ENCODE measurements at regions not wholly inside any gene's neighbourhood (a gene's known extent, or its start where the extent isn't known, plus 50 kb on each side); places are given as distances from the start of the nearest gene placed in this dataset.
"Not testable (repeated sequence)": the region's sequence is repeated elsewhere in the genome, so short reads cannot be mapped to it uniquely, and the experiment has no call there.

GRCh38 chr18:11361862-11362261 is 212.5 kb upstream of the PIEZO2 start:
- DNase-seq (ENCODE audit: missing footprints); intact Hi-C loops (cut with DNase I); ATAC-seq: not testable (repeated sequence)

- DNase-seq (ENCODE audit: missing footprints) = no peak
- no peak for ATAC-seq
- intact Hi-C loops (cut with DNase I) = no loop called here
Measured at GRCh38 chr18:11357678-11358077, 208.3 kb upstream of the PIEZO2 start.

DNA sequence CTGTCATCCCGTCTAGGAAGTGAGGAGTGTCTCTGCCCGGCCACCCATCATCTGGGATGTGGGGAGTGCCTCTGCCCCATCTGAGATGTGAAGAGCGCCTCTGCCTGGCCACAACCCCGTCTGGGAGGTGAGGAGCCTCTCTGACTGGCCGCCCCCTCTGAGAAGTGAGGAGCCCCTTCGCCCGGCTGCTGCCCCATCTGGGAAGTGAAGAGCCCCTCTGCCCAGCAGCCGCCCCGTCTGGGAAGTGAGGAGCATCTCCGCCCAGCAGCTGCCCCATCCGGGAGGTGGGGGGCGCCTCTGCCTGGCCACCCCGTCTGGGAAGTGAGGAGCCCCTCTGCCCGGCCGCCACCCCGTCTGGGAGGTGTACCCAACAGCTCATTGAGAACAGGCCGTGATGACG is 195.2 kb upstream of the PIEZO2 start:
- DNase-seq (ENCODE audit: missing footprints); ATAC-seq; intact Hi-C loops (cut with DNase I): not testable (repeated sequence)

DNA sequence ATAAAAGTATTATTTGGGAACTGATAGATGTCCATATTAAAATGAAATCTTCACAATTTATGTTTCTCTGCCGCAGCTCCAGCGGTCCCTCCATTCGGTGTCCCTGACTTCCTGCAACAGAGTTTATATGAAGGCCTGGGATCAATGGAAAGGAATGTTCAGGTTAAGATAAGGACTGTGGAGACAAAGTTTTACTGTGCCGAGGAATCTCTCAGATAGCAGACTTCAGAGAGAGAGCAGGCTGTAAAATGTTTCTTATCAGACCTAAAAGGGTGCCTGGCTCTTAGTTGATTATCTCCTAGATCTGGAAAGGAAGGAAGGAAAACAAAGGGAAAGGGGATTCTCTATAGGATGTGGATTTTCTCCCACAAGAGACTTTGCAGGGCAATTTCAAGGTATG is 193.7 kb upstream of the PIEZO2 start:
- ATAC-seq (no peak), DNase-seq (ENCODE audit: missing footprints) (no peak)
- intact Hi-C loops (cut with DNase I) = no loop called here

DNA sequence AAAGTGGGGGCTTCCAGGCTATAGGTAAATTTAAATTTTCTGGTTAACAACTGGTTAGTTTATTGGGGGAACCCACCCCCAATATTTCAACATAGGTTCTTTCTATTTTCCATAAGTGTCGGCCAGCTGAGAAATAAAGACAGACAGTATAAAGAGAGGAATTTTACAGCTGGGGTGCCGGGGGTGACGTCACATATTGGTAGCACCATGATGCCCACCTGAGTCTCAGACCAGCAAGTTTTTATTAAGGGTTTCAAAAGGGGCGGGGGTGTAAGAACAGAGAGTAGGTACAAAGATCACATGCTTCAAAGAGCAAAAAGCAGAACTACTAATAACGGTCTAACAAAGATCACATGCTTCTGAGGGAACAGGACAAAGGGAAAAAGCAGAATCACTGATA is 192.7 kb upstream of the PIEZO2 start:
- DNase-seq (ENCODE audit: missing footprints); intact Hi-C loops (cut with DNase I); ATAC-seq: not testable (repeated sequence)

DNA sequence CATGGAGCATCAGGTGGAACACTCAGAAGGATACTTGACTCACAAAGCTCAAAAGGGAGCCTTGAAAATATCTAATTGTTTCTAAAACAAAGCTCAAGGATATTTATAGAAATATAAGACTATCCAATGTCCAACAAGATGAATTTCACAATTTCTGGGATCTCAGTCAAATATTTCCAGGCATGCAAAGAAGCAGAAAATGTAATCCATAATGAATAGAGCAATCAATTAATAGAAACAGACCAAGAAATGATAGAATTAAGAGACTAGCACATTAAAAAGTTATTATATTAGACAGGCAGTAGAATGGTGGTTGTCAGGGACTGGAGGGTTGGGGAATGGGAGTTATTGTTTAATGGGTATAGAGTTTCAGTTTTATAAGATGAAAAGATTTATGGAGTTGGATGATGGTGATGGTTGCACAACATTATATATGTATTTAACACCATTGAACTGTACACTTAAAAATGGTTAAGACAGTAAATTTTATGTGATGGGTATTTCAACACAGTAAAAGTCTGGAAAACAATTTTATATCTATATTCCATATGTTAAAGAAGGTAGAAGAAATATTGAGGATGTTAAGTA is 189.9 kb upstream of the PIEZO2 start:
- DNase-seq (ENCODE audit: missing footprints) (no peak), ATAC-seq (no peak)
- intact Hi-C loops (cut with DNase I) = no loop called here

GRCh38 chr18:11336241-11336640 is 186.9 kb upstream of the PIEZO2 start:
- intact Hi-C loops (cut with DNase I) = no loop called here
- DNase-seq (ENCODE audit: missing footprints) = no peak
- peak; percentile 39 for ATAC-seq

GRCh38 chr18:11327391-11328009 is 178.1 kb upstream of the PIEZO2 start:
- intact Hi-C loops (cut with DNase I) = no loop called here
- DNase-seq (ENCODE audit: missing footprints) = no peak
- no peak for ATAC-seq

- no peak for ATAC-seq
- DNase-seq (ENCODE audit: missing footprints) = no peak
- intact Hi-C loops (cut with DNase I) = no loop called here
Measured at GRCh38 chr18:11324956-11325882, 175.8 kb upstream of the PIEZO2 start.

GRCh38 chr18:11324510-11324909 is 175.1 kb upstream of the PIEZO2 start:
- DNase-seq (ENCODE audit: missing footprints) = no peak
- intact Hi-C loops (cut with DNase I) = no loop called here
- no peak for ATAC-seq

- DNase-seq (ENCODE audit: missing footprints) (no peak), ATAC-seq (peak; percentile 31)
- intact Hi-C loops (cut with DNase I) = no loop called here
Measured at GRCh38 chr18:11323359-11323819, 174.0 kb upstream of the PIEZO2 start.

DNA sequence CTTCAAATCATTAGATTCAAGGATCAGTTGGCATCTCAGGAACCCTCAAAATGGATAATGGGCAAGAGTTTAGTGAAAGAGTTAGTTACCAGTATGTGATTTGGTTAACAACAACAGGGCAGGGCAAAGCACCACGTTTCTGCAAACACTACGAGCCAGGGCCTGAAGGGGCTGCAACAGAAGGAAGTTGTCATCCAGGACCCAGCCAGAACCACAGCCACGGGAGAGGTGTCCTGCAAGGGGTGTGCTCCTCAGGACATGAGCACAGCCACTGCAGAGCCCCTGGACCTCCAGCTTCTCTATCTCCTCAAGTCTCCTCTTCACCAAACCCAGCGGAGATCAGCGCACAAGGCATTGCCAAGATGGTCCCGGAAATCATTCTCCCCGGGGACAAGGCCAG is 173.3 kb upstream of the PIEZO2 start:
- no peak for ATAC-seq

GRCh38 chr18:11322006-11322405 is 172.6 kb upstream of the PIEZO2 start:
- ATAC-seq (no peak), DNase-seq (ENCODE audit: missing footprints) (no peak)
- intact Hi-C loops (cut with DNase I) = no loop called here

More for the DNA sequence above, 173.3 kb upstream of the PIEZO2 start:
- no peak for DNase-seq (ENCODE audit: missing footprints)
- intact Hi-C loops (cut with DNase I) = no loop called here

DNA sequence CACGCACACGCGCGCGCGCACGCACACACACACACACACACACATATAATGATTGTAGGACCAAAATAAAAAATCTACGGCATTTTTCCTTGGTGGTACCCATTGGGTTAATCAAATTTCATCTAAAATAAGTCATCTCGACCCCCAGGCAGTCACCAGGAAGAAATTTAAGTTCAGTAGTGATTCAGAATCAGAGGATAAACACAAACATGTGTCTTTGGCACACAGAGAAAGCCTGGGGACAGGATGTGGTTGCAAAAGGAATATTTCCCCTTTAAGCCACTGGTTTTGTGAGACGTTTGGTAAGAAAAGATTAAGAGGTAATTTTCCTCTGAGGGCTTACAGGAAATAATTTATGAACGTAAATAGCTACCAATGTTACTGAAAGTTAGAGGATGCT is 171.6 kb upstream of the PIEZO2 start:
- intact Hi-C loops (cut with DNase I) = no loop called here
- ATAC-seq = no peak
- no peak for DNase-seq (ENCODE audit: missing footprints)

GRCh38 chr18:11316546-11316945 is 167.2 kb upstream of the PIEZO2 start:
- ATAC-seq (no peak), DNase-seq (ENCODE audit: missing footprints) (no peak)
- intact Hi-C loops (cut with DNase I) = no loop called here

DNA sequence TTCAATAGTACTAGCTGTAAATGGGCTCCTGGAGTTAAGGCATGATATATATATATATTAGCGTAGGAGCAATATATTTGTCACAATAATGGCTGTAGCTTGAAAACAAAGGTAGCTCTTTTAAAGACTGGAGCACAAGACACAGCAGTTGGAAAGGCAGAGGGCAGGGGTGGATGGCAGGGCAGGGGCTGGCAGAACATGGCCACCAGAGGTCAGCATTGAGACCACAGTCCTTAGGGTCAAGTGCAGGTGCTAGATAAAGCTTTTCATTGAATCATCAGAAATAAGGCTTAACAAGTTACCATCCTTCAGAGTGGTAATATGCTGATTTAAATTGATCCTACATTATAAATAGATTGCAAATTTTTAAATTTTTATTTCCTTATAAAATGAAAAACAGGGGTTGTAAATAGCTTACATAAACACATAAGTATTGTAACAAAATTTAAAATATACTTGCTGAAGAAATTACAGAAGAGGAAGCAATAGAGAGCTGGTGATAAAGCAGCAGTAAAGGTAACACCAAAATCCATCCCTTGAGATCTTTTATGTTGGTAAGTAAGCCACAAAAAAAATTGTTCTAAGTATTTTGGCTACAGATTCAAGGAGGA is 161.2 kb upstream of the PIEZO2 start:
- no peak for ATAC-seq
- intact Hi-C loops (cut with DNase I) = loop anchor here (2.0 to 5.0 kb wide), 2 partner anchors 74 to 242 kb away; no protein-coding TSS in a partner anchor
- no peak for DNase-seq (ENCODE audit: missing footprints)

DNA sequence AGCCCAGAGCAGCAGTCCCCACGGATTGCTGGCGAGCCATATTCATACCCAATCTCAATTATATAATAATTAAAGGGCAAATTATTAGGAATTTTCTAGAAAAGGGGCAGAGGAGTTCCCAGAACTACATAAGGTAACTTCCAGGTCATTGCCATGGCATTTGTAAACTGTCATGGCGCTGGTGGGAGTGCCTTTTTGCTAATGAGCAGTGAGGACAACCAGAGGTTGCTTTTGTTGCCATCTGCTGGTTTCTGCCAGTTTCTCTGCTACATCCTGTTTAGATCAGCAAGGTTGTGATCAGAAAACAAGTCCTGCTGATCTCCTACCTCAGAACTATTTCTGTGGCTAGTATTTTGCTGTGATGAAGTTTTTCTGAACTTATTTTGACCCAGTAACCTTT is 159.8 kb upstream of the PIEZO2 start:
- intact Hi-C loops (cut with DNase I) = no loop called here
- DNase-seq (ENCODE audit: missing footprints) (no peak), ATAC-seq (no peak)

GRCh38 chr18:11308499-11308898 is 159.1 kb upstream of the PIEZO2 start:
- DNase-seq (ENCODE audit: missing footprints) (no peak), ATAC-seq (no peak)
- intact Hi-C loops (cut with DNase I) = no loop called here

DNA sequence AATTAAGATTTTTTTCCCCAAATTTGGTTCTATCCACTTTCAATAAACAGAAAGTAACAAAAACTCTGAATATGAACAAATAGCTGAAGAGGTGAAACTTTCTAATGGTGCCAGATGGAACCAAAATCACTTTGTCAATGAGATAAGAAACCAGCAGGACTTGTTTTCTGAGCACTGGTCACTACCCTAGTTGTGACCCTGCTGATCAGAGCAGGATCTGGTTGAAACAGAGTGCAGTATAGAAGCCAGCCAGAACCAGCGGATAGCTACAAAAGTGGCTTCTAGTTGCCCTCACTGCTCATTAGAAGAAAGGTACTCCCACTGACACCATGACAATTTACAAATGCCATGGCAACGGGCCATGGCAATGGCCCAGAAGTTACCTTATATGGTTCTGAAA is 158.3 kb upstream of the PIEZO2 start:
- intact Hi-C loops (cut with DNase I) = no loop called here
- no peak for DNase-seq (ENCODE audit: missing footprints)
- no peak for ATAC-seq

All from Right ventricle myocardium inferior (tissue), 1 donor.